HPDE6-E6E7 (cell line): ENCODE measurements at regions not wholly inside any gene's neighbourhood (a gene's known extent, or its start where the extent isn't known, plus 50 kb on each side); places are given as distances from the start of the nearest gene placed in this dataset.

Experiments used
- DNase-seq: peaks from one replicate; pipeline ENCODE4 v3.0.0; 2011; ENCODE audit warnings: missing footprints; ENCODE audit errors: extremely low spot score

DNA sequence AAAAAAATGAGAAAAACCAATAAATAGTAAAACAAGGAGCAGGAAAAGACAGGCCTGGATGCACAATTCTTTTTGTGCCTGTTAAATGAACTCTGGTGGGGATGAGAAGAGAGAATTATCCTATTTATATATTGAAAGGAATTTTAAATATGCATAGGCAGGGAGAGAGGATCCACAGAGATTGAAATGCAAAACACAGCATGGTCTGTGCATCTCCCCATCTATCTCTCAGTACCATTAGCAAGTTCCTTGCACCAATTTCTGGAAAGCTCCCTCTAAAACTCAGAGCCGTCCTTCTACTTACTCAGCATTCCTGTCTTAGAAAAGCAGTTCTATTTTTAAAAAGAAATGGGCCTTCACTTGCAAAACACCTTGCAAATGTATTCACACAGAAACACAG, 502.3 kb upstream of the KLHL29 start:
- no peak for DNase-seq

DNA sequence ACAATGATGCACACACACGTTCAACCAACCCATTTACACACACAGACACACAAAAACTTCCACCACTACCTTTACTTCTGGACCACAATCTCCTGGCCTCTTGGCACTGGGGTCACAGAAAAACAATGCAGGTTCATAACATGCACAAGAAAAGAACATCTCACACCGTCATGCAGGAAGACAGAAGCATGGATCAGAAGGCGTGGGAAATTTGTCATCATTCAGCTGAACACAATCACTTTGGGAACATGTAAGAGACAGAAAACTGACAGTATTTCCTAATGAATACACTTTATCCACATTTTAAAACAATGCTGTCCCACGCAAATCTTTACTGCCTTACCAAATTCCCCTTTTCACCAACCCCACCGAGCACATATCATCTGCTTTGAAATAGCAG, 501.9 kb upstream of the KLHL29 start:
- no peak for DNase-seq

DNA sequence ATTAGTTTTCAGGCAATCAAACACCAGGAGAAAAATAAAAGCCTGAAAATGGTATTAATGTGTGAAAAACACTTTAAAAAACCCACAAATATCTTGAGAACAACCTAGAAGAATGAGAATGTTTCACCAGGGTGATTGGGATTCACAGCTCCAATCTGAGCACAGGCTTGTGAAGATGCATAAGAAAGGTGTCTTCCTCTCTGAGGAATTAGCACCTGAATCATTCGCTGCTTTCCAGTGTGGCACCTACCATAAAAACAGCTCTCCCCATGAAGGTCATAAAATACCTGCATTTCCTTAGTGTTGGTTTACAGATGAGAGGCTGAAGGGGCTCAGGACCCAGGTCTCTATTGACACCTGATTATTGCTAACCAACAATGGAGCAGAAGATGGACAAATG, 499.7 kb upstream of the KLHL29 start:
- DNase-seq: no peak

DNA sequence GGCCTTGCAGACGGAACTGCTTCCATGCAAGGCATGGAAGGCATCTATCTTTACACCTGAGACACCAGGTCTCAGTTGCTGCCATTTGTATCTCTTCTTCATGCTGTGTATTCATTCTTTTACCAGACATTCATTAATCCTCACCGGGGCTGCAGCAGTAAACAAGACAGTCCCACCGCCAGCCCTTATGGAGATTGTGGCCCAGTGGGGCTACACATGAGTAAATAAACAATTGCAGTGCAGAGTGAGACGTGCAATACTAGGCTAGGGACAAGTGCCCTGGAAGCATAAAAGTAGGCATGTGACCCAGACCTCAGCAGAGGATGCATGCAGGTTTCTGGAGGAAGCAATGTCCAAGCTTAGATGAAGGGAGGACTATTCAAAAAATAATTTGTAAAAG, 497.6 kb upstream of the KLHL29 start:
- no peak for DNase-seq

DNA sequence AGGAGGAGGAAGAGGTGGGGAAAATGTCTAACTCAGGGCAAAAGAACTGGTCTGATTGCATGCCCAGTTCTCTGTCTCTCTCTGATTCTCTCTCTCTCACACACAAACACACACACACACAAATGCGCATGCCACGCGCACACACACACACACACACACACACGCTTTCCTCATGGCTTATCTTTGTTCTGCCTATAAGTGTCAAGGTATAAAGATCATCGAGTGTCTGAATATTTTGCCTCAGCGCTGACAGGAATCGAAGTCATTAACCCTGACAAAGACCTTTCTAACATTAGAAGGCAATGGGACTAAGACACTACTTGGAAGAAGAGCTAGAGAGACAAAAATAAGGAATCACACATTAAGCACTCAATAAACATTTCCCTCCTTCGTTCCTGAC, 497.1 kb upstream of the KLHL29 start:
- DNase-seq: no peak

DNA sequence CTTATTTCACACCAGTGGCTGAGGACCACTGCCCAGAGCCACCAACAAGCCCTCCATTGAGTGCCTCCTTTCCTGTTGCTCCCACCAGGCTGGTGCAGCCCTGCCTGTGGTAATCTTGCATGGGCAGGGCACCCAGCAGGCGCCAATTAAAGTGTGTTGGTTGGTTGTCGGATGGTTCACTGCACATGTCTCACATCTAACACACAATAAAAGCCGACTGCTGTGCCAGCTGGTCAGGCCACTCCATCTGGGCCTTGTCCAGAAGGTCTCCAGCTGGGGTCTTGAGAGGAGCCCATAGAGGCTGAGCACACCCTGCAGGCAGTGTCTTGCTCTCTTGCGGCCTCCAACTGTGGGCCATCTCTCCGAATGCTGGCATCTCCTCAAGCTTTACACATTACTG, 494.8 kb upstream of the KLHL29 start:
- DNase-seq: no peak

DNA sequence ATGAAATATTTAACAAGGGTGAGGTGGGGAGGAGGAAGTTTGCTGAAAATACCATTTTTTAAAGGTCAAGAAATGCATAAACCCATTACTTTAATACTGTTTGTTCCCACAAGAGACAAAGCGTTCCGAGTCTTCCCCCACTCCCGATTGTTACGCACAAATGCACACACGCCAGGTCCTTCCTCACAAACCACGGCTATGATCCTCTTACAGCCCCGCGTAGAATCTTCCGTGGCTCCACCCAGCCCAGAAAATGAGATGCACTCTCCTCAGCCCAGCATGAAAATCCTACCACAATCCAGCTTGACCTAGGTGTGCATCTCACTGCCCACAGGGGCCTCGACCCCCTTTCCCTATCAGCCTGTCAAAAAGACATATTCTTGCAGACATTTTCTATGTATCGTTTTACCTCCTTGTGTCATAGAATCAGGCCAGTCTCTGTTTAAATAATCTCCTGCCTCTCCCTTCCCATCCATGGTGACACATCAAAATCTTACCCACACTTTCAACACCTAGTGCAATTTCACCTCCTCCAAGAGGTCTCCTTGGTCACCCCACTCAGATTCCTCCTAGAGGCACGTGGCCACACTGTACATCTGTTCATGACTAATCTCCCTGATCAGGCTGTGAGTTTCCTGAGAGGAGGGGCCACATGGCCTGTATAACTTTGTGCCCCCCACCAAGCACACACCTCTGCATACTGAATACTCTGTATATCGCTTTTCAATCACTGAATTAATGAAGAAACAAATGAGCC, 491.0 kb upstream of the KLHL29 start:
- no peak for DNase-seq

DNA sequence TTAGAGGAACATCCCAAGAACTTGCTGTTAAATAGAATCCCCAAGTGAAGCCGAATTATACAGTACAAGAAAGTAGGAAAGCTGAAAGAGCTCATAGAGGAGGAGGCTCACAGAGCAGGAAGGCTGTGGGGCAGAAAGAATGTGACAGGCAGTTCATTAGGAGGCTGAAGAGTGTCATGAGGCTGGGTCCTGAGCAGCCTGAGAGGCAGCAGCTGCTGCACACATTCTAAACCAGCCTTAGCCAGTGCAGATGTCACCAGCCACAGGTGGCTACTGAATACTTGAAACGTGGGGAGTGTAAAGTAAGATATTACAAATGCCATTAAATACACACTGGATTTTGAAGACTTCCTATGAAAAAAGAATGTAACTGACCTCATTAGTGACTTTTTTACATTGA, 490.2 kb upstream of the KLHL29 start:
- no peak for DNase-seq

DNA sequence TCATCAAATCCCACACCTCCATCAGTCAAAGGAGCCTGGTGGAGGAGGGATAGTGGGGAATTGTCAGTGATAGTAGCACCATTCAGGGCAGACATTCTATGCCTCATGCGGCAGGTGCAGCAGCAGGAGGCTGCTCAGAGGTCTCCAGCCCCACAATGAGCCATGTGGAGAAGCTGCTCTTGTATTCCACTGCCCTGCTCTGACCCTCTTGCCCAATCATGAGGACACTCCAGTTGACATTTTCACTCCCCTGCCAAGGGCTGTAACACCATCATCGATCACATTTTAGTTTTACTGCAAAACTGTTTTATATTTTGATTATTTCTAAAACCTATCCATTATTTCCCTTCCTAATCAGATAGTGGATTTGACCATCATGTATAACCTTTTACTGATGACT, 487.6 kb upstream of the KLHL29 start:
- no peak for DNase-seq

DNA sequence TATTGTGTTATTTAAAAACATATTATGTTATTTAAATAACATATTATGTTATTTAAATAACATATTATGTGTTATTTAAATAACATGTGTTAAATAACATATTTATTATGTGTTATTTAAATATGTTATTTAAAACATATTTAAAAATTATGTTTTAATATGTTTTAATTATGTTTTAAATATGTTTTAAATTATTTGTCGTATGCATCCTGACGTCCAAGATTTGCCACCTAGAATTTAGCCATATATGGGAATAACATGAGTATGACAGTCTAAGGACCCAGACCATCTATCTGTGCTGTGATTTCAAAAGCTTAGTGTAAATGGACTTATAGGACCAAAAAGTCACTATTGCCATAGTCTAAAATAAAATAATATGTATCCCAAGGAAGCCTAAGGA, 484.3 kb upstream of the KLHL29 start:
- no peak for DNase-seq

DNA sequence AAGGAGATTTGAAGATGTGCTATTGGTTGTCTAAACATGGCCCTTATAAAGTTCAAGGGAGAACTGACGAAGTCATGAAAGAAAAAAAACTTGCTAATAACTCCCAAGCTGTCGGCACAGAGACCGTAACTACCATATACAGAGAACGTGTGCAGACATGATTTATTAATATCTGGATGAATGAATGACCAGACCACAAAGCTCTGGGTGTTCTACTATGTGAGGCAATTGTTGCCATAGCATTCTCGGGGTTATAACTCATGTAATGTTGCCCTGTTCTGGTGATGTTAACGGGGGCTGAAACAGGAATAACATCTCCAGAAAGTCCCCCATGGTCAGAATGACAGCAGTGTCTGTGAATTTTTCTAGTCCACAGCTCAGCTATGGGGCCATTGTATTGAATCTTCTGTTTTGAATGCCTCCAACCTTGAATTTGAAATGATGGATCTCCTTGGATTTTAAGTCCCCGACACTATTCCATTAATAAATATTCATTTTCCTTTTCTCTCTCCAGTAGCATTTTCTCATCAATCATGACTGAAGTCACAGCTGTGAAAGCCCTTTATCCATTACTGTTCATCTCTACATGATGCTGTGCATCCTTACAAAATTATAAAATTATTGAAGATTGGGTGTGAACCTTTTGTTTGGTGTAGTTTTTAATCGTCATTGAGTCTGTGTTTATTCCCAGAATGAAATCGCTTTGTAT, 483.4 kb upstream of the KLHL29 start:
- DNase-seq: no peak

DNA sequence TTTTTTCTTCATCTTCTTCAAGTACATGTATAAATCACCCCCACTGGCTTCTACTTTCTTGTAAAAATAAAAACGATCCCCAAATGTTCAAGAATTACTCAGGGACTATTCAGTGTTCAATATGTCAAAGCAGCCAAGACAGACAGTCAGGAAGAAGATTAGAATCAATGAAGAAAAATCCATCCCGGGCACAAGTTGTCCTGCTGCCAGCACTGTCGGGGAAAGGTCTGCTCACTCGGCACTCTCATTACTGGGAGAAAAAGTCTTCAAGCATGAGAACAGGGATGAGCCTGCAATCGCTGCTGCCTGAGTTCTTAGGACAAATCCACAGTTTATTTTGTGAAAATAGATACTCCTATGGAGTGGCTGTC, 482.8 kb upstream of the KLHL29 start:
- DNase-seq: no peak

DNA sequence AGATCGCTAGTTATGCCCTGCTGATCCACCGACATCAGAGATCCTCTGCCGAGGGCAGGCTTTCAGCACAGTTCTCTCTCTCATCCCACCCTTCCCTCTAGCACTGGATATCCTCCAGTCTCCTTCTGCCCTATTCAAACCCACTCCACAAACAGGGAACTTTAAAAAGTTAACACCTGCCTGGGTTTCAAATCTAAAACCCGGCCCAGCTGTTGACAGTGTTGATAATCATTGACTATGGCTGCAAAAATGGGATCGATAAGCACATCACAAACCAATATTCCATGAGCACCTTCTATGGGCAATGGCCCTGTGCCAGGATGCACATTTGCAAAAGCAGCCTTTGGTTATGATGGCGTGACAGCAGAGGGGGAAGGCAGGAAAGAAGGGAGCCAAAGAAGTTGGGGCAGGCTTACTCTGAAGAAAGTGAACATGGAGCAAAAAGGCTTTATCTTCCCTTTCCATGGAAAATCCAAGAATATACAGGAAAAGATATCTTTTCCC, 482.3 kb upstream of the KLHL29 start:
- no peak for DNase-seq

DNA sequence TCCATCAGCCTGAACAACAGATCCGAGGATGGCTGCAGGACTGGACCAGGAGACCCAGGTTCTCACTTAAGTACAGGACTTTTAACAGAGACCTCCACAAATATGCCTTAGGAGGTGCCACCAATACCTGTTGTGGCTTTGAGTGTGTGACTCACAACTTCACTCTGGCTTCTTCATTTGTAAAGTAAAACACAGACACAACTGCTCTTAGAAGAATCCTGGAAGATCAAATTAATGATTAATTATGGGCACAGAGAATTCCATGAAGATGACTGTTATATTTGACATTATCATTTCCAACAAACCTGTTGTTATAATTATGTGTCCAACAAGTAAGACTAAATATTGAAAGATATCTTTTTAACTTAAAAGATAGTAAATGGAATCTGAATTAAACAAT, 481.4 kb upstream of the KLHL29 start:
- DNase-seq: no peak

DNA sequence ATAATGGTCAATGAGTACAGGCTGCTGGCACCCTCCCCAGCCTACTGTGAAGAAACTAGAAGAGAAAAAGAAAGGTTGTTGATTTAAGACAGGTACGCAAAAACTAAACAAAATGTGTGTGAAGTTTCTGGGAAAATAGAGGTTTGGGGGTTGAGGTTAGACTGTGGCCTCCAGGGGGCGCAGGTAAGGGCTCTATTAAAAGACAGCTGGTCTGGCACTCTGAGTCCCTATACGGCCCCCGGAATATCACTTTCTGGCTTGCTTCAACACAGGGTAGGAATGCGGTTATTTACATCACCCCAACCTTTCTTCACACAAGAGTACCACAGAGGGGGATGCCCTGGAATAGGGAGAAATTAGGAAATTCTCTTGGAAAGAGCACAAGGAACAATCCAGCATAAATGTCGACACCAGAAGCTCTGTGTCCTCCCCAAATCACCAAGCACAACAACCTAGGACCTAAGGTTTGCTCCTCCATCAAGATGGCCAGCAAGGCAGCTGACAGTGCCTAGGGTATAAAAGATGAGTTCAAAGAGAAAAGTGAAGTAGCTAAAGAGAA, 480.8 kb upstream of the KLHL29 start:
- no peak for DNase-seq

DNA sequence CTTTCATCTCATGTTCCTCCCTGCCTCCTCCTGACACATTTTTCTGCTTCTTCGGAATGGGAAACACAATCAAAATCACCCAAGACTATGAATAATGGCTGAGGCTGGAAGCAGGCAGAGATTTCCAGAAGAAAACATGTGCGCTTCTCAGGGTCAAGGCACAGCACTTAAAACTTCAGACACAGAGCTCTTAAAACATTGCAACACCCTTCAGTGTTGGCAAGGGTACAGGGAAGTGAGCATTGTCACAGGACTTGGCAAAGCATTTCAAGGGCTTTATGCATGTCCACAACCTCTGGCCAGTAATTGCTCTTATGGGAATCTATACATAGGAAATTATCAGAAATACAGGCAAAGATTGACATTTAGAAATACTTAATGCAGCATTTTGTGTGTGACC, 477.6 kb upstream of the KLHL29 start:
- DNase-seq: no peak

DNA sequence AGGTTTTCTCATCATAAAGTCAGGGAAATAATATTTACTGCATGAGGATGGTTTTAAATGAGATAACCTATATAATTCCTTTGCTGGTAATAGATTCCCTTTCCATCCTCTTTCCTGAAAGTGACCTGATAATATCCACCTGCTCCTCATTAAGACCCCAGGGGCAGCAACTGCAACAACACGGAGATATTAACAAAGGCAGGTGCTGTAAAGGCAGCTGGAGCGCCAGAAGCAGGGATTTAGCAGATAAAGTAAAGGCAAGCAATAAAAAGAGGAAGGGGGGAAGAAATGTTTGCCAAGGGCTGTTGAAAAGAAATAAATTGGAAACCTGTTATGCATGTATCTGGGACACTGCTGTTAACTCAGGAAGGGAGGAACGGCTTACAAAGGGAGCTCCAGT, 472.6 kb upstream of the KLHL29 start:
- no peak for DNase-seq

DNA sequence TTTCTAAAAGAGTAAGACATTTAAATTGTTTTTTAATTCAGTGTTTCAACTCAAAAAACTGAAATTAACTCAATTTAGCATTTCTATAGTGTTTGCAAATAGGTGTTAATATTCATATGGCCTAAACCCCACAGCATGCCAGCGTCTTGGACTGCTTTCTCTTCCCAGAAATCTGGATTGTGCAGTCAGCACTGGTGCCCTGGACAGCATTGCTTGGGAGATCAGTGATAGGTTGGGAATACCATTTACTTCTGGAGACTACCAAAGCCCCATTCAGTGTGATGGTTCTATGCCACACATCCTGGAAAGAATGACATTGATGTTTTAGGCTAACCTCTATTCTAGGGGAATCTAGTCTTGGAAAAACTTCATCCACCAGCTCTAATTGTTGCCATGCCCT, 455.0 kb upstream of the KLHL29 start:
- no peak for DNase-seq

DNA sequence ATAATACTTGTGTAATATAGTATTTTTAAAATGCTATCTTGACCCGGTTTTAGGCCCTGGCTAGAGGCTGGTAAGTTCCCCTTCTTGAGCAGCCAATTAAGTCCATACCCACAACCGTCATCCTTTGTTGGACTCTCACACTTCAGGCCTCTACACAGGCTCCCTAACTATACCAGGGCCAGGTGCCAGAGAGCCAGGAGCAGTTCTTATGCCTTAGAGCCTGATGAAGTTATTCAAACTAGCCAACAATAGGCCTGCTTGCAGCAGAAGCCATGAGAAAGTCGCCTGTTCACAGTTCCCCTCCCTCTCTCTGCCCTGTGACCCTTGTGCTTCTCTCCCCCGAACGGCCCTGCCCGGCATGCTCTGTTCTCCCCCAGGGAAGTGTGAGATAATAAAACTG, 454.2 kb upstream of the KLHL29 start:
- DNase-seq: no peak

DNA sequence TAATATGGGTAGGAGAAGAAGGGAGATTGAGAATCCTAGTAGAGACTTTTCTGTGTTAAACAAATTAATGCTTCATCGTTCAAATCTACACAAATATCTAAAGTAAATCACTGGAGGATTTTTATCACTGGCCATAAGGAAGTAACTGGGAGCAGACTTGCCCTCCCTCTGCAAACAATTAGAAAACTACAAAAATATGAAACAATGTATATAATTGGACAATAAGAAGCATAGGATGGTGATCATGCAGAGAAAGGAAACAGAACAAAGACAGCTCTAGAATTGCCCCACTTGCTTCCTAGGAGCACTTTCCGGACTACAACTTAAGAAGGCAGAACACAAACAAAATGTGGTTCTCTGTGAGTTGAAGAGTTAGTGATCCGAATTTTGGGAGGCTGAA, 452.7 kb upstream of the KLHL29 start:
- no peak for DNase-seq

DNA sequence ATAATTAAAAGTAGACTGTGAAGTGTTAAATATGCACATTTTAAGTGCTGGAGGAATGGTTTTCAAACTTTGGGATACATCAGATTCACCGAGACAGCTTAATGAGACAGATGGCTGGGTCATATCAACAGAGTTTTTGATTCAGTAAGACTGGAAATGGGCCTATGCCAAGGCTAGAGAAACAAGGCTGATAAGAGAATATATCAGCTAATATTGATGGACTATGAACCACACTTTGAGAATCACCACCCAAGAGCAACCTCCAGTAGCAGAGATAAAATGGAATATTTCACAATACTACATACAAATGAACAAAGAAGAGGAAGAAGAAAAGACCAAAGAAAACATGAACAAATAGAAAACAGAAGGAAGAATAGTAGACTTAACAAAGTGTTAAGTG, 450.2 kb upstream of the KLHL29 start:
- no peak for DNase-seq

DNA sequence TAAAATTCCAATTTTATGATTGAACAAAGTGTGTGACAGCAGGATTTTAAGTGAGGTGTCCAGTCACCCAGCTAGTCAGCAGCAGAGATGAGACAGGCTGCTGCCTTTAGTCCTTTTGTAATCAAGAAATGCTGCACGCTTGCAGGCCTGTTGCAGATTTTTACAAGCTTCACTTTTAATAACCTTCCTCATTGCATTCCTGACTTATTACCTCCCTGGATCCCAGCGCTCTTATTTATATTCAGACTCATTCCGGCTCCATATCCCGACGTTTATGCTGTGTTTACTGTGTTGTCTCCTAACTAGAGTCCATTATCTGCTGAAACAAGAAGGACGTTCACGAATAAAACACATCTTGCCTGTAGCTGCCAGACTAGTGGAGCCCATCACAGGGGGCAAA, 442.5 kb upstream of the KLHL29 start:
- DNase-seq: no peak

DNA sequence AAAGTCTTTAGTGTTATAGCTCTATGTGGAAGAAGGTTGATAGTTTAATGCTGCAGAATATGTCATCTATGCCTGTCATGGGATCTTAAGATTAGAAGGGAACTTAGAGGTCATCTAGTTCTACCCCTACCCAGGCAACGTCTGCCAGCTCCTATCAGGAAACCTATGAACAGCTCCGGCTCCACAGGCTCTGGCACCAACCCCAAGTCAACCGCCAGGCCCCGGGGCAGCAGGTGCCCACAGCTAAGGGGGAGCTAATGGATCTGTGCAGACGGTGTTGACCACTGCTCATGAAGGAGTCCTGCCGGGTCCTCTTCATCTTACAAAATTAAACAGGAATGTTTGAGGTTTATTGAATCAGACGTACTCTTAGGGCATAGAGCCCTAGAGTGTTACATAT, 440.8 kb upstream of the KLHL29 start:
- DNase-seq: no peak
